ENCODE measurements at regions not wholly inside any gene's neighbourhood (a gene's known extent, or its start where the extent isn't known, plus 50 kb on each side); places are given as distances from the start of the nearest gene placed in this dataset.

DNA sequence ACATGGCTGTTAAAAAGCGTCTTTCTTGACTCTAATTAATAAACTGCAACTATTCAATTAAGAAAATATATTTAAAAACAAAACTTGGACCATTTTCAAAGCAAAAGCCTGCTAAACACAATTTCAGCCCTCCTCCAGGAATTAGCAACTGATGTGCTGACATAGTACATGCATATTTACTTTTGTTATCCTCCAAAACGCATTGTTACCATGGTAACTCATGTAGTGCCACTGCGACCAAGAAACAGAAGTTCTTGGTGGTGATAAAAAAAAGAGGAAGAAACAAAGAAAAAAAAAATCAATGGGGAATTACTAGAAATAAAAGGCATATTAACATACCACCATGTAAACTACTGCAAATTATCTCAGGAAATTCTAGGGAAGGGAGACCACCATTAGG is 793.4 kb upstream of the CDH8 start:
- intact Hi-C loops (cut with DNase I; ENCODE audit: low total_unique reads) = no loop called here
- DNase-seq = no peak
- Histone ChIP-seq H3K4me1 (no peaks in the 10 kb centered on the region), H3K4me3 (no peak overlapping the region), H3K27ac (no peak overlapping the region), H3K9me3 (no peaks in the 10 kb centered on the region), H3K36me3 (no peaks in the 10 kb centered on the region), H3K27me3 (no peaks in the 10 kb centered on the region)
- TF ChIP-seq, protein P1, sequence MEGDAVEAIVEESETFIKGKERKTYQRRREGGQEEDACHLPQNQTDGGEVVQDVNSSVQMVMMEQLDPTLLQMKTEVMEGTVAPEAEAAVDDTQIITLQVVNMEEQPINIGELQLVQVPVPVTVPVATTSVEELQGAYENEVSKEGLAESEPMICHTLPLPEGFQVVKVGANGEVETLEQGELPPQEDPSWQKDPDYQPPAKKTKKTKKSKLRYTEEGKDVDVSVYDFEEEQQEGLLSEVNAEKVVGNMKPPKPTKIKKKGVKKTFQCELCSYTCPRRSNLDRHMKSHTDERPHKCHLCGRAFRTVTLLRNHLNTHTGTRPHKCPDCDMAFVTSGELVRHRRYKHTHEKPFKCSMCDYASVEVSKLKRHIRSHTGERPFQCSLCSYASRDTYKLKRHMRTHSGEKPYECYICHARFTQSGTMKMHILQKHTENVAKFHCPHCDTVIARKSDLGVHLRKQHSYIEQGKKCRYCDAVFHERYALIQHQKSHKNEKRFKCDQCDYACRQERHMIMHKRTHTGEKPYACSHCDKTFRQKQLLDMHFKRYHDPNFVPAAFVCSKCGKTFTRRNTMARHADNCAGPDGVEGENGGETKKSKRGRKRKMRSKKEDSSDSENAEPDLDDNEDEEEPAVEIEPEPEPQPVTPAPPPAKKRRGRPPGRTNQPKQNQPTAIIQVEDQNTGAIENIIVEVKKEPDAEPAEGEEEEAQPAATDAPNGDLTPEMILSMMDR (IDR thresholded peaks at IDR 0.05) = no peak

DNA sequence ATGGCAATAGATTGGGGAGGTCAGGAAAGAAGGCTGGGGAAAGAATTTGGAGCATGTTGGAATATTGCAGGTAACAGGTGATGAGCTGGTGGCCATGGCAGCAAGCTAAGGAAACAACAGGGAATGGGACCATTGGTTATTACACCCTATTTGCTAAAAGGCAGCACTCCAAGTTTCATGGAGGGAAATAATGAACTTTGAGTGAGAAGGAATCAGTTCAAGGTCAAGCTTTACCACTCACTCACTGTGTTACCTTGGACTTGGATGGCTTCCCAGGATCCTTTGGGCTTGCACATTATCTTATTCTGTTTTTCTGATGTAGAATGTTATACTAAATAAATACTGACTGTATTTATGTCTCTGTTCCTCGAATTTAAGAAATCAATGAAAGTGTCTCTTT is 792.8 kb upstream of the CDH8 start:
- no peak for DNase-seq
- no peak overlapping the region for H3K4me3 ChIP-seq
- H3K9me3 ChIP-seq = no peaks in the 10 kb centered on the region
- H3K36me3 ChIP-seq = no peaks in the 10 kb centered on the region
- no peak overlapping the region for H3K27ac ChIP-seq
- no peaks in the 10 kb centered on the region for H3K4me1 ChIP-seq
- TF ChIP-seq, protein P1 (IDR thresholded peaks at IDR 0.05) = no peak
- H3K27me3 ChIP-seq = no peaks in the 10 kb centered on the region
- intact Hi-C loops (cut with DNase I; ENCODE audit: low total_unique reads) = no loop called here

DNA sequence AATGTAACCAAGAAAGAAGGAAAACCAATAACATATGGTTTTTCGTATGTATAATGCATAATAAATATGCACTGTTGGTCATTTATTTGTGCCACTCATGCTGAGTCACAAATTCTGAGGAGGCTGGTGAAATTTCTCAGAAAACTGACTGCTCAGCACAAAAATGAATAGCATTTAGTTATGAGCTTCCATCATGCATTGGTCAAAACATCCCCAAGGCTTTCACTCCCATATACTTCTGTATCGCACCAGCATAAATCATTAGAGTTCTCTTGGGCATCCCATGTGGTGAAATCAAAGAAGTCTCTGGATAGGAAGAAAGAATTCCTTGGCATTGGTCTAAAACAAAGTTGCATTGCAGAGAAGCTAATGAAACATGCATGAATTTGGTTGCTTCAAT is 785.6 kb upstream of the CDH8 start:
- Histone ChIP-seq H3K27me3 (no peaks in the 10 kb centered on the region), H3K4me1 (no peaks in the 10 kb centered on the region), H3K36me3 (no peaks in the 10 kb centered on the region), H3K9me3 (no peaks in the 10 kb centered on the region), H3K27ac (no peak overlapping the region), H3K4me3 (no peak overlapping the region)
- intact Hi-C loops (cut with DNase I; ENCODE audit: low total_unique reads) = no loop called here
- TF ChIP-seq, protein P1 (IDR thresholded peaks at IDR 0.05) = no peak
- no peak for DNase-seq

DNA sequence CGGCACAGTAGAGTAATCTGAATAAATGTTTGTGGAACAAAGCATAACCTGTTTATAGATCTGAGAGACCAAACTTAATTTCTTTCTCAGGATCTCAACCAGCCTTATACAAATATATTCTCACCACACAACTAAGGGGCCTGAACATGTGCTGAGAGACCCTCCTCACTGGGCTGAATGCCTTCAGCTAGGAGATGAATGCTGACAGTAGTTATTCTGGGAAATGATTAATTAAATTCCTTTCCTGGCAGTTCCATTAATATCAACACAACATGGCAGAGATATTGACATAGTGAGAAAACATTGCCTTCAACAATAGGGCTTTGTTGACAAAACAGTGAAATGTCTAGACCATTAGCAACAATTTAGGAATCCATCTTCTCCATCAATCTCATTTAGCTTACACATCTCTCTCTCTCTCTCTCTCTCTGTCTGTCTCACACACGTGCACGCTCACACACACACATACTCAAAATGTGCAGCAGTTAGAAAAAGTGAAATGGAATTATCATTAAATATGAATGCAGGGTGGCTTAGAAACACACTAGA is 780.8 kb upstream of the CDH8 start:
- no peak overlapping the region for H3K27ac ChIP-seq
- no peaks in the 10 kb centered on the region for H3K36me3 ChIP-seq
- no peaks in the 10 kb centered on the region for H3K4me1 ChIP-seq
- TF ChIP-seq, protein P1 (IDR thresholded peaks at IDR 0.05) = no peak
- no peaks in the 10 kb centered on the region for H3K9me3 ChIP-seq
- intact Hi-C loops (cut with DNase I; ENCODE audit: low total_unique reads) = no loop called here
- no peak for DNase-seq
- no peak overlapping the region for H3K4me3 ChIP-seq
- no peaks in the 10 kb centered on the region for H3K27me3 ChIP-seq

DNA sequence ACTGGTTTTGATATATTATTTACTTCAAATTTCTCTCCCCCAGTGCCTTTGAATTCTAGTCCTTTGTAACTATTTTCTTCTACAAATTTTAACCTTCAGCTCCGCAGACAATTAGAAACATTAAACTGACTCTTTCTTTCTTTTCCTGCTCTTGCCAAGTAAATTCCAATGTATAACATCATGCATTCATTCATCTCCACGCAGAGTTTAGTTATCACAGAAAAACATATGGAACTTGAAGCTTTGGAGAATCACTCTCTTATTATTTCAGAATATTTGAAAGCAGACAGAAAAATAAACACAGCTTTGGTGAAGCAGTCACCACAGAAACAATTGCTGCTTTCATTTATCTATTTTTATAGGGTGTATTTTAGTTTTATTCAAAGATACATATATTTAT is 778.7 kb upstream of the CDH8 start:
- no peaks in the 10 kb centered on the region for H3K36me3 ChIP-seq
- TF ChIP-seq, protein P1 (IDR thresholded peaks at IDR 0.05) = no peak
- H3K27me3 ChIP-seq = no peaks in the 10 kb centered on the region
- no peaks in the 10 kb centered on the region for H3K9me3 ChIP-seq
- no peak overlapping the region for H3K27ac ChIP-seq
- H3K4me3 ChIP-seq = no peak overlapping the region
- intact Hi-C loops (cut with DNase I; ENCODE audit: low total_unique reads) = no loop called here
- H3K4me1 ChIP-seq = no peaks in the 10 kb centered on the region
- DNase-seq = no peak

All from tibial artery (tissue), 4 donors.